ENCODE measurements at regions not wholly inside any gene's neighbourhood (a gene's known extent, or its start where the extent isn't known, plus 50 kb on each side); places are given as distances from the start of the nearest gene placed in this dataset.

DNA sequence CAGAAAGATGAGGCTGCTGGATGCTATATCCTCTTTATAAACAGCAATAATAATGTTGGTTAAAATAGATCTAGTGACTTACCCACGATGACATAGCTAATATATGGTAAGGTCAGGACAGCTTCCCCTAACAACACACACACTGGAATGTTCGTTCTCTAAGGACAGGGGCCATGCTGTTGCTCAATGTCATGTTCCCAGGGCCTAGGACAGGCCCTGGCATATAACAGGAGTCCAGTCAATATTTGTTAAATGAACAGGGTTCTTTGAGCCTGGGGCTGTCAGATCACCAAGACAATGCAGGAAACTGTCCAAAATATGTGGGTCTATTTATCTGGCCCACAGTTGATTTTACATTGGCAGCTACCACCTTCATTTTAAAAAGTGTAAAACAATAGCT is 207.1 kb upstream of the MEX3C start:
- CTCF ChIA-PET, result no interaction called here
- H3K4me3 ChIP-seq, result no peak overlapping the region
- no peak overlapping the region for H3K4me2 ChIP-seq
- FAIRE-seq (no peak), ATAC-seq (no peak), DNase-seq (ENCODE audit: low read depth in 1 of 2, low spot score in 1 of 2) (no peak)
- TF ChIP-seq SREBF2 (IDR thresholded peaks at IDR 0.05), result no peak
- TF ChIP-seq, protein P1, sequence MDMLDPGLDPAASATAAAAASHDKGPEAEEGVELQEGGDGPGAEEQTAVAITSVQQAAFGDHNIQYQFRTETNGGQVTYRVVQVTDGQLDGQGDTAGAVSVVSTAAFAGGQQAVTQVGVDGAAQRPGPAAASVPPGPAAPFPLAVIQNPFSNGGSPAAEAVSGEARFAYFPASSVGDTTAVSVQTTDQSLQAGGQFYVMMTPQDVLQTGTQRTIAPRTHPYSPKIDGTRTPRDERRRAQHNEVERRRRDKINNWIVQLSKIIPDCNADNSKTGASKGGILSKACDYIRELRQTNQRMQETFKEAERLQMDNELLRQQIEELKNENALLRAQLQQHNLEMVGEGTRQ (IDR thresholded peaks at IDR 0.05), result no peak
- TF ChIP-seq ZC3H11A (IDR thresholded peaks at IDR 0.05), result no peak
- no peak for TF ChIP-seq PHF8 (IDR thresholded peaks at IDR 0.05; ENCODE audit: borderline replicate concordance, low read depth)
- no peak for TF ChIP-seq NFE2L2 (conservative IDR thresholded peaks at IDR 0.05; ENCODE audit: low read length)
- no peak for TF ChIP-seq CHD2 (IDR thresholded peaks at IDR 0.05; ENCODE audit: low read length, partially characterized antibody)
- TF ChIP-seq GATA3 (IDR thresholded peaks at IDR 0.05; ENCODE audit: borderline replicate concordance), result no peak
- no peak for TF ChIP-seq TFCP2L1 (CRISPR knock-in tag; IDR thresholded peaks at IDR 0.05)
- no peak for TF ChIP-seq EHMT2 (IDR thresholded peaks at IDR 0.05; ENCODE audit: low read depth)
- no peak for TF ChIP-seq FOXS1 (CRISPR knock-in tag; IDR thresholded peaks at IDR 0.05)
- no peak for TF ChIP-seq CTCF (IDR thresholded peaks at IDR 0.05)
- TF ChIP-seq ZSCAN20 (CRISPR knock-in tag; IDR thresholded peaks at IDR 0.05), result no peak
- TF ChIP-seq RAD21 (conservative IDR thresholded peaks at IDR 0.05 in 1 of 2, IDR thresholded peaks at IDR 0.05 in 1 of 2), result no peak
- no peak for TF ChIP-seq CHD4 (IDR thresholded peaks at IDR 0.05; ENCODE audit: borderline replicate concordance)
- TF ChIP-seq NR3C1 (IDR thresholded peaks at IDR 0.05), result no peak
- TF ChIP-seq MAFK (IDR thresholded peaks at IDR 0.05; ENCODE audit: partially characterized antibody), result no peak
- 33% methylated on average over 2 of the region's 2 CpGs for WGBS (ENCODE audit: missing lambda C conversion rate)
- H3K4me1 ChIP-seq, result no peaks in the 10 kb centered on the region
- POLR2A ChIA-PET, result no interaction called here
- no peaks in the 10 kb centered on the region for H3K9me3 ChIP-seq
- no peak overlapping the region for H3K27ac ChIP-seq

DNA sequence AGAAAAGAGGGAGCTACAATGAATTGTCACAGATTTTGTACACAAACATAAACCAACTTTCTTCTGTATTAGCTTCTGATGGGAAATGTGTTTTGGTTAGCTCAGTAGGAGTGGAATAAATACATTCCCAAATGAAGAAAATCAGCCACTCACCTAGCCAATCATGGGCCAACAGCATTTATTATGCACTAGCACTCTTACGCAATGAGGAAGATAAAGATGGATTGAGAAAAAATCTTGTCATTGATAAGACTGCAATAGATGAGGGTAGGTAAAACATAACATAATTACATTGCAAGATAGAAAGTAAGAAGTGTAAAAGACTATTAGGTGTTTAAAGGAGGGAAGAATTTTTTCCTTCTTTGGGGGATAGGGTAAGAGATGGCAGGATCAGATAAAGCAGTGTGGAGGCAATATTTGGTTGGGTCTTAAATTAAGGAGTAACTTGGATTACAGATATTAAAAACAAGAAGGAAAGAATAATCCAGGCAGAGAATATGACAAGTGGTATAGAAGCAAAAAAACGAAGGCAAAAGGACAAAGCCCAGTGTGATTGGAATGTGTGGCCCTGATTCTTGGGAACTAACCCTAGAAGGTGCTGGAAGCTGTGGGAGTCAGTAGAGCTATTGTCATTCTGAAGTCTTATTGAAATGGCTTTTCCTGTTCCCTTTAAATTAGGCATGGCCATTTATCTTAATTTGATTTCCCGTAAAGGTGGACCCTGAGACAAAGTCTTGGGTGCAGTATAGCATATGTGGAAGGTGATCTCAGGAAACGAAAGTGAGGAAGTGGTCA is 208.4 kb upstream of the MEX3C start:
- no peak for DNase-seq (ENCODE audit: low read depth in 1 of 2, low spot score in 1 of 2)
- no peaks in the 10 kb centered on the region for H3K4me1 ChIP-seq
- TF ChIP-seq RFX5 (IDR thresholded peaks at IDR 0.05) (no peak), CEBPB (IDR thresholded peaks at IDR 0.05) (0 out of 4 replicates have a peak, but pooled peaks of 1 of the 2 experiments have one; percentile 13), CBX8 (IDR thresholded peaks at IDR 0.05) (no peak), KDM1A (IDR thresholded peaks at IDR 0.05; ENCODE audit: low read depth) (no peak), MAFK (IDR thresholded peaks at IDR 0.05; ENCODE audit: partially characterized antibody) (no peak), EHF (CRISPR knock-in tag; IDR thresholded peaks at IDR 0.05) (no peak)
- no peak overlapping the region for H3K4me2 ChIP-seq
- H3K4me3 ChIP-seq, result no peak overlapping the region
- H3K27ac ChIP-seq, result no peak overlapping the region
- ATAC-seq, result no peak
- H3K9me3 ChIP-seq, result no peaks in the 10 kb centered on the region
- 44% methylated on average over 4 of the region's 4 CpGs for WGBS (ENCODE audit: missing lambda C conversion rate)
- CTCF ChIA-PET, result no interaction called here
- FAIRE-seq, result no peak
- POLR2A ChIA-PET, result no interaction called here

- POLR2A ChIA-PET, result no interaction called here
- 69% methylated on average over 8 of the region's 8 CpGs for WGBS (ENCODE audit: missing lambda C conversion rate)
Observed at GRCh38 chr18:51417643-51418483, 220.4 kb upstream of the MEX3C start.

More at GRCh38 chr18:51417643-51418483, 220.4 kb upstream of the MEX3C start:
- CTCF ChIA-PET, result no interaction called here
- H3K4me2 ChIP-seq, result no peak overlapping the region
- no peak for DNase-seq (ENCODE audit: low read depth in 1 of 2, low spot score in 1 of 2)
- no peak overlapping the region for H3K27ac ChIP-seq
- no peak for TF ChIP-seq ZNF302 (CRISPR knock-in tag; IDR thresholded peaks at IDR 0.05)
- TF ChIP-seq POLR2AphosphoS2 (conservative IDR thresholded peaks at IDR 0.05; ENCODE audit: low read length), result no peak
- TF ChIP-seq, protein P2, sequence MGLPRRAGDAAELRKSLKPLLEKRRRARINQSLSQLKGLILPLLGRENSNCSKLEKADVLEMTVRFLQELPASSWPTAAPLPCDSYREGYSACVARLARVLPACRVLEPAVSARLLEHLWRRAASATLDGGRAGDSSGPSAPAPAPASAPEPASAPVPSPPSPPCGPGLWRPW (IDR thresholded peaks at IDR 0.05), result no peak
- no peak for TF ChIP-seq RARB (CRISPR knock-in tag; IDR thresholded peaks at IDR 0.05)
- no peak for TF ChIP-seq HMGXB4 (CRISPR knock-in tag; IDR thresholded peaks at IDR 0.05; ENCODE audit: borderline replicate concordance)
- no peak for TF ChIP-seq FOSB (CRISPR knock-in tag; IDR thresholded peaks at IDR 0.05)
- no peak for TF ChIP-seq ZC3H11A (IDR thresholded peaks at IDR 0.05)
- TF ChIP-seq CHD4 (IDR thresholded peaks at IDR 0.05; ENCODE audit: borderline replicate concordance), result no peak
- TF ChIP-seq HEYL (CRISPR knock-in tag; IDR thresholded peaks at IDR 0.05), result no peak
- no peaks in the 10 kb centered on the region for H3K4me1 ChIP-seq
- no peak for ATAC-seq
- no peak overlapping the region for H3K4me3 ChIP-seq
- H3K9me3 ChIP-seq, result no peaks in the 10 kb centered on the region
- FAIRE-seq, result no peak

All from A549 (cell line).